ENCODE measurements at regions not wholly inside any gene's neighbourhood (a gene's known extent, or its start where the extent isn't known, plus 50 kb on each side); places are given as distances from the start of the nearest gene placed in this dataset.

DNA sequence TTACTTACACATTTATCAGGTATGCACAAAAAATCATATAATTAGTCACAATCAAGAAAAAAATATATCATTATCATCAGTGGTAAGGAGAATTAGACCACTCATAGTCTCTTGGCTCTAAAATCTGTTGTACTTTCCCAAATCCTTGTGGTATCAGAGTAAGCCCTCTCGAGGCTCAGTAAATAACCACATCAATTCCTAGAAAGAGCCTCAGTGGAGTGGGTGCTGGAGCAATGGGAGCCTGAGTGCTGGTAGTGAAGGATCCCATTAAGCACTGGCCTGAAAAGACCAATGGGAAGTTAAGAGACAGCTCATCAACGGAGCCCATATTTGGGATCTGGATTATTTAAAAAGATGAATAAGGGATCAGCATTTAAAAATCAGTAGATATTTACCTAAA, 130.3 kb upstream of the EFNA5 start:
- TF ChIP-seq, protein P1, sequence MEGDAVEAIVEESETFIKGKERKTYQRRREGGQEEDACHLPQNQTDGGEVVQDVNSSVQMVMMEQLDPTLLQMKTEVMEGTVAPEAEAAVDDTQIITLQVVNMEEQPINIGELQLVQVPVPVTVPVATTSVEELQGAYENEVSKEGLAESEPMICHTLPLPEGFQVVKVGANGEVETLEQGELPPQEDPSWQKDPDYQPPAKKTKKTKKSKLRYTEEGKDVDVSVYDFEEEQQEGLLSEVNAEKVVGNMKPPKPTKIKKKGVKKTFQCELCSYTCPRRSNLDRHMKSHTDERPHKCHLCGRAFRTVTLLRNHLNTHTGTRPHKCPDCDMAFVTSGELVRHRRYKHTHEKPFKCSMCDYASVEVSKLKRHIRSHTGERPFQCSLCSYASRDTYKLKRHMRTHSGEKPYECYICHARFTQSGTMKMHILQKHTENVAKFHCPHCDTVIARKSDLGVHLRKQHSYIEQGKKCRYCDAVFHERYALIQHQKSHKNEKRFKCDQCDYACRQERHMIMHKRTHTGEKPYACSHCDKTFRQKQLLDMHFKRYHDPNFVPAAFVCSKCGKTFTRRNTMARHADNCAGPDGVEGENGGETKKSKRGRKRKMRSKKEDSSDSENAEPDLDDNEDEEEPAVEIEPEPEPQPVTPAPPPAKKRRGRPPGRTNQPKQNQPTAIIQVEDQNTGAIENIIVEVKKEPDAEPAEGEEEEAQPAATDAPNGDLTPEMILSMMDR (IDR thresholded peaks at IDR 0.05), result no peak
- no peak for TF ChIP-seq GABPB1 (CRISPR knock-in tag; IDR thresholded peaks at IDR 0.05)
- TF ChIP-seq FOXJ3 (CRISPR knock-in tag; IDR thresholded peaks at IDR 0.05; ENCODE audit: borderline replicate concordance), result no peak
- TF ChIP-seq MXD4 (CRISPR knock-in tag; IDR thresholded peaks at IDR 0.05; ENCODE audit: borderline replicate concordance), result no peak

Measured in WTC11 (cell line).